Hepatocyte (in vitro differentiated cells): ENCODE measurements at regions not wholly inside any gene's neighbourhood (a gene's known extent, or its start where the extent isn't known, plus 50 kb on each side); places are given as distances from the start of the nearest gene placed in this dataset.

ENCODE experiments used
- CTCF ChIP-seq: fragments of 200-600 bp; sonication (generic); IDR thresholded peaks from 2 replicates; pipeline ENCODE4 v1.5.1; 2016; ENCODE audit warnings: antibody characterized with exemption, mild to moderate bottlenecking; ENCODE audit not compliant: poor library complexity
- EZH2 ChIP-seq: fragments of 200-600 bp; sonication (generic); IDR thresholded peaks from 2 replicates; pipeline ENCODE4 v1.6.1; 2016; ENCODE audit warnings: antibody characterized with exemption, mild to moderate bottlenecking, borderline replicate concordance

GRCh38 chr1:201618389-201618788 is 79.5 kb downstream of the NAV1 start:
- TF ChIP-seq CTCF, result no peak
- no peak for TF ChIP-seq EZH2
